HepG2 (cell line): ENCODE measurements at regions not wholly inside any gene's neighbourhood (a gene's known extent, or its start where the extent isn't known, plus 50 kb on each side); places are given as distances from the start of the nearest gene placed in this dataset.

Source experiments
- ATAC-seq: fragments of 200-7000 bp; cut with Tn5 transposase; 3 replicates; pipeline ENCODE4 v1.9.1; 2020; ENCODE audit warnings: mild to moderate bottlenecking, moderate library complexity
- BruUV-seq: library from RNA; stranded (reverse); fragments of 400-500 nt; replicated peaks from 2 replicates; lab custom pipeline; 2021; lab: Mats Ljungman, UMichigan
- CTCF ChIA-PET: fragments of 300-600 bp; formaldehyde crosslinking; extraction: SDS; loops from one replicate; lab custom pipeline; 2021; ENCODE audit warnings: low total read pairs, inconsistent platforms, low intra/inter-chr PET ratio; lab: Yijun Ruan, JAX
- POLR2A ChIA-PET: fragments of 350-600 bp; sonication (Branson Sonifier 250); formaldehyde crosslinking; loops from one replicate; lab custom pipeline; 2020; ENCODE audit warnings: antibody characterized with exemption, inconsistent platforms; lab: Yijun Ruan, JAX
- DNase-seq: peaks from one replicate; pipeline ENCODE4 v3.0.0-alpha.2; 2015; ENCODE audit warnings: low spot score
- FAIRE-seq: peaks from 3 replicates; lab custom pipeline; 2011; peaks lifted over from hg19 to GRCh38; lab: Jason Lieb, UNC
- H2AFZ ChIP-seq: one replicate; pipeline ENCODE4 v1.6.1; 2011; ENCODE audit warnings: low read length, inconsistent platforms
- H3K27ac ChIP-seq: fragments of 300-600 bp; 3 replicates; pipeline ENCODE4 v1.8.0; 2011; ENCODE audit warnings: mixed run types, mild to moderate bottlenecking, mixed read lengths, low read length, inconsistent platforms; ENCODE audit not compliant: insufficient read depth; ENCODE audit errors: extremely low read length
- H3K27me3 ChIP-seq, 2 experiments: fragments of 200-600 bp in 1 of 2; 2 replicates in 1 of 2; 3 replicates in 1 of 2; pipeline versions ENCODE4 v1.6.0 to v1.8.0; 2011; ENCODE audit warnings: low read length in 2 of 2, mild to moderate bottlenecking in 2 of 2, moderate library complexity in 2 of 2, inconsistent platforms in 1 of 2; ENCODE audit not compliant: insufficient read depth in 2 of 2, control insufficient read depth in 1 of 2
- H3K36me3 ChIP-seq, 2 experiments: fragments of 200-600 bp in 1 of 2; replicated peaks in 1 of 2; 2 replicates in 1 of 2; 3 replicates in 1 of 2; pipeline versions ENCODE4 v1.5.1 to v1.8.0; 2011; ENCODE audit warnings: low read length in 2 of 2, inconsistent platforms in 1 of 2; ENCODE audit not compliant: insufficient read depth in 2 of 2, control insufficient read depth in 1 of 2
- H3K4me1 ChIP-seq: 2 replicates; pipeline ENCODE4 v1.5.1; 2012; ENCODE audit warnings: low read length, inconsistent platforms; ENCODE audit not compliant: insufficient read depth
- H3K4me2 ChIP-seq: 2 replicates; pipeline ENCODE4 v1.6.0; 2011; ENCODE audit warnings: low read depth, low read length, inconsistent platforms
- H3K4me3 ChIP-seq, 3 experiments: fragments of 200-600 bp in 1 of 3; sonication (generic), shearing (Covaris generic) in 1 of 3; replicated peaks in 1 of 3; 2 replicates each; pipeline ENCODE4 v1.5.1; 2011 to 2016; ENCODE audit warnings: low read length in 3 of 3, inconsistent platforms in 2 of 3, low read depth in 2 of 3, mild to moderate bottlenecking in 2 of 3, control low read depth in 1 of 3, mixed read lengths in 1 of 3; ENCODE audit not compliant: insufficient read depth in 1 of 3
- H3K79me2 ChIP-seq: one replicate; pipeline ENCODE4 v1.6.1; 2011; ENCODE audit warnings: low read length, inconsistent platforms; ENCODE audit not compliant: insufficient read depth
- H3K9ac ChIP-seq: 2 replicates; pipeline ENCODE4 v1.6.0; 2011; ENCODE audit warnings: mild to moderate bottlenecking, low read depth, low read length, inconsistent platforms; ENCODE audit not compliant: insufficient read depth
- H3K9me3 ChIP-seq: 2 replicates; pipeline ENCODE4 v1.5.1; 2012; ENCODE audit warnings: mild to moderate bottlenecking, low read length
- H4K20me1 ChIP-seq: 2 replicates; pipeline ENCODE4 v1.6.0; 2011; ENCODE audit warnings: inconsistent platforms, mild to moderate bottlenecking, low read length, moderate library complexity; ENCODE audit not compliant: insufficient read depth
- EP300 ChIP-seq, 3 experiments: sonication (generic) in 1 of 3; formaldehyde crosslinking in 1 of 3; IDR thresholded peaks; 2 replicates each; pipeline versions ENCODE4 v1.5.1 to v1.6.1; 2011 to 2020; ENCODE audit warnings: low read depth in 2 of 3, low read length in 2 of 3, borderline replicate concordance in 1 of 3, improper control_type of control experiment in 1 of 3, mild to moderate bottlenecking in 1 of 3, missing genetic modification reagents in 1 of 3, moderate library complexity in 1 of 3
- NBN ChIP-seq: fragments of 450-650 bp; conservative IDR thresholded peaks from 2 replicates; pipeline ENCODE4 v1.6.1; 2017
- TAF15 ChIP-seq: fragments of 200-400 bp; formaldehyde crosslinking; IDR thresholded peaks from one replicate; pipeline ENCODE4 v1.6.1; 2018; ENCODE audit warnings: mild to moderate bottlenecking, low read depth, low read length; ENCODE audit not compliant: poor library complexity, severe bottlenecking
- WIZ ChIP-seq: sonication (generic); formaldehyde crosslinking; IDR thresholded peaks from 2 replicates; pipeline ENCODE4 v1.5.1; 2020; ENCODE audit warnings: mild to moderate bottlenecking, missing genetic modification reagents
- ZFX ChIP-seq: sonication (generic); formaldehyde crosslinking; IDR thresholded peaks from 2 replicates; pipeline ENCODE4 v1.4.0; 2020; ENCODE audit warnings: mild to moderate bottlenecking, low read depth, missing genetic modification reagents, moderate library complexity
- ZMYM4 ChIP-seq: sonication (generic); formaldehyde crosslinking; IDR thresholded peaks from 2 replicates; pipeline ENCODE4 v1.8.1; 2023; ENCODE audit warnings: mild to moderate bottlenecking, missing genetic modification reagents
- ZNF3 ChIP-seq: IDR thresholded peaks from 2 replicates; pipeline ENCODE4 v1.7.0; 2017; ENCODE audit warnings: inconsistent platforms
- ZNF329 ChIP-seq: sonication (generic); formaldehyde crosslinking; IDR thresholded peaks from 2 replicates; pipeline ENCODE4 v1.9.0; 2021; ENCODE audit warnings: low read depth, mild to moderate bottlenecking, missing genetic modification reagents
- ZNF44 ChIP-seq: sonication (generic); formaldehyde crosslinking; IDR thresholded peaks from 2 replicates; pipeline ENCODE4 v1.5.1; 2020; ENCODE audit warnings: mild to moderate bottlenecking, missing genetic modification reagents
- ZNF605 ChIP-seq: sonication (generic); formaldehyde crosslinking; IDR thresholded peaks from 2 replicates; pipeline ENCODE4 v1.8.0; 2022; ENCODE audit warnings: mild to moderate bottlenecking, missing genetic modification reagents
- ZNF678 ChIP-seq: sonication (generic); formaldehyde crosslinking; IDR thresholded peaks from 2 replicates; pipeline ENCODE4 v1.4.0; 2020; ENCODE audit warnings: mild to moderate bottlenecking, missing genetic modification reagents
- ZNF816 ChIP-seq: sonication (generic); formaldehyde crosslinking; IDR thresholded peaks from 2 replicates; pipeline ENCODE4 v1.8.0; 2022; ENCODE audit warnings: missing genetic modification reagents, mild to moderate bottlenecking, borderline replicate concordance
- WGBS: methylation state at CpG from one replicate; pipeline ENCODE4 v1.1.6; 2017; ENCODE audit warnings: low lambda C conversion rate; 5-methylcytosine and 5-hydroxymethylcytosine counted together
- in situ Hi-C: cut with HindIII; loops from 2 replicates; pipeline ENCODE4 v1.10.0; 2017; ENCODE audit warnings: low pct_unique_long_range_greater_than_20kb; ENCODE audit not compliant: extremely low pct_ligation_motif_present
- intact Hi-C: fragments of 100-400 bp; cut with micrococcal nuclease; formaldehyde crosslinking; loops from one replicate; pipeline ENCODE4 v1.10.0; 2022; ENCODE audit not compliant: unreplicated experiment
- TF ChIP-seq, protein P1 (sequence below): sonication (generic); formaldehyde crosslinking; IDR thresholded peaks from 2 replicates; pipeline ENCODE4 v1.4.0; 2020; ENCODE audit warnings: low read depth, missing genetic modification reagents
- TF ChIP-seq, protein P2 (sequence below): sonication (generic); formaldehyde crosslinking; IDR thresholded peaks from 2 replicates; pipeline ENCODE4 v1.5.1; 2020; ENCODE audit warnings: mild to moderate bottlenecking, missing genetic modification reagents, borderline replicate concordance
- TF ChIP-seq, protein P3 (sequence below): sonication (generic); formaldehyde crosslinking; IDR thresholded peaks from 2 replicates; pipeline ENCODE4 v1.4.0; 2020; ENCODE audit warnings: missing genetic modification reagents

DNA sequence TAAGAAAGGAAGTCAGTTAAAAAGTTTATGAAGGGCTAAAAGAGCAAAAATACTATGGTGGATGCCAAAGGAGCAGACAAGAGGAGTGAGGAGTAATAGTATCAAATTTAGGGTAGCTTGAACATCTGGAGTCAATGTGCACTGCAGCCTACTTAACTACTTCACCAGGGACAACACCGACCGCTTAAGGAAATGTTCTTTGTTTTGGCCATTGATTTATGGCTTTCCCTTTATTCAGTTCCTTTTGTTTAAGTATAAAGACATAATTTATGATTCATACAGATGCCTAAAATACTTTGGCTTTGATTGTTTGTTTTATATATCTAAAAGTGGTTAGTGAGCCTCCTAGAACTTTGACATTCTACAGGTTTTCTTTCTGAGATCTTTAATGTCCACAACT lies 276.3 kb upstream of the PRR20A start (continued):
- TF ChIP-seq, protein P1, sequence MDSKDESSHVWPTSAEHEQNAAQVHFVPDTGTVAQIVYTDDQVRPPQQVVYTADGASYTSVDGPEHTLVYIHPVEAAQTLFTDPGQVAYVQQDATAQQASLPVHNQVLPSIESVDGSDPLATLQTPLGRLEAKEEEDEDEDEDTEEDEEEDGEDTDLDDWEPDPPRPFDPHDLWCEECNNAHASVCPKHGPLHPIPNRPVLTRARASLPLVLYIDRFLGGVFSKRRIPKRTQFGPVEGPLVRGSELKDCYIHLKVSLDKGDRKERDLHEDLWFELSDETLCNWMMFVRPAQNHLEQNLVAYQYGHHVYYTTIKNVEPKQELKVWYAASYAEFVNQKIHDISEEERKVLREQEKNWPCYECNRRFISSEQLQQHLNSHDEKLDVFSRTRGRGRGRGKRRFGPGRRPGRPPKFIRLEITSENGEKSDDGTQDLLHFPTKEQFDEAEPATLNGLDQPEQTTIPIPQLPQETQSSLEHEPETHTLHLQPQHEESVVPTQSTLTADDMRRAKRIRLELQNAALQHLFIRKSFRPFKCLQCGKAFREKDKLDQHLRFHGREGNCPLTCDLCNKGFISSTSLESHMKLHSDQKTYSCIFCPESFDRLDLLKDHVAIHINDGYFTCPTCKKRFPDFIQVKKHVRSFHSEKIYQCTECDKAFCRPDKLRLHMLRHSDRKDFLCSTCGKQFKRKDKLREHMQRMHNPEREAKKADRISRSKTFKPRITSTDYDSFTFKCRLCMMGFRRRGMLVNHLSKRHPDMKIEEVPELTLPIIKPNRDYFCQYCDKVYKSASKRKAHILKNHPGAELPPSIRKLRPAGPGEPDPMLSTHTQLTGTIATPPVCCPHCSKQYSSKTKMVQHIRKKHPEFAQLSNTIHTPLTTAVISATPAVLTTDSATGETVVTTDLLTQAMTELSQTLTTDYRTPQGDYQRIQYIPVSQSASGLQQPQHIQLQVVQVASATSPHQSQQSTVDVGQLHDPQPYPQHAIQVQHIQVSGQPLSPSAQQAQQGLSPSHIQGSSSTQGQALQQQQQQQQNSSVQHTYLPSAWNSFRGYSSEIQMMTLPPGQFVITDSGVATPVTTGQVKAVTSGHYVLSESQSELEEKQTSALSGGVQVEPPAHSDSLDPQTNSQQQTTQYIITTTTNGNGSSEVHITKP: no peak
- TF ChIP-seq WIZ (CRISPR knock-in tag) (no peak), ZNF605 (CRISPR knock-in tag) (no peak), ZFX (CRISPR knock-in tag) (no peak)
- TF ChIP-seq, protein P2, sequence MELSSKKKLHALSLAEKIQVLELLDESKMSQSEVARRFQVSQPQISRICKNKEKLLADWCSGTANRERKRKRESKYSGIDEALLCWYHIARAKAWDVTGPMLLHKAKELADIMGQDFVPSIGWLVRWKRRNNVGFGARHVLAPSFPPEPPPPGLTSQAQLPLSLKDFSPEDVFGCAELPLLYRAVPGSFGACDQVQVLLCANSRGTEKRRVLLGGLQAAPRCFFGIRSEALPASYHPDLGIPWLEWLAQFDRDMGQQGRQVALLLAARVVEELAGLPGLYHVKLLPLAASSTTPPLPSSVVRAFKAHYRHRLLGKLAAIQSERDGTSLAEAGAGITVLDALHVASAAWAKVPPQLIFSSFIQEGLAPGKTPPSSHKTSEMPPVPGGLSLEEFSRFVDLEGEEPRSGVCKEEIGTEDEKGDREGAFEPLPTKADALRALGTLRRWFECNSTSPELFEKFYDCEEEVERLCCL: no peak

DNA sequence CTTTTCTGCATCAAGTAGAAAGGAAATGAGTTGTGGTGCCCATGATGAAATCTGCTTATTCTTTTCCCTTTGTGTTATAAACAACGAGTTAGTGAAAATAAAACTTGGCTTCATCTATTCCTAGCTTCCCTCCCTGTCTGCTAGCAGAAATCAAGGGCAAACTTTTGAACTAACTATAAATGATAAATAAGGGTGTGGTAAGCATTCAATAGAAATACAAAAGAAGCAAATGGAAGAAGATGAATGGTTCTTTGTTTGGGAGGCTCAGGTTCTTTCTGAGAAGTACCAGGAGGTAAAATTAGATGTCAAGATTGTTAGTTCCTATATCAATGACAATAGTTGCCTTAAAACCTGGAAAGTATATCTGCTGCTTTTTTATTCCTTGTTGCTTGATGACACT lies 275.3 kb upstream of the PRR20A start:
- Histone ChIP-seq H3K4me3 (no peak overlapping the region), H2AFZ (no peak overlapping the region), H3K36me3 (no peaks in the 10 kb centered on the region), H3K9me3 (peaks cover 54% of the 10 kb centered on the region), H3K27ac (no peak overlapping the region), H3K9ac (no peak overlapping the region), H4K20me1 (no peaks in the 10 kb centered on the region), H3K79me2 (no peaks in the 10 kb centered on the region), H3K27me3 (no peaks in the 10 kb centered on the region), H3K4me2 (no peak overlapping the region), H3K4me1 (no peaks in the 10 kb centered on the region)
- ChIA-PET CTCF (no interaction called here), POLR2A (no interaction called here)
- BruUV-seq: no TSS peak
- FAIRE-seq (no peak), DNase-seq (no peak), ATAC-seq (no peak)
- TF ChIP-seq TAF15: no peak
- no peak for TF ChIP-seq ZNF44 (CRISPR knock-in tag)
- TF ChIP-seq ZMYM4 (CRISPR knock-in tag): no peak
- no peak for TF ChIP-seq ZNF816
- TF ChIP-seq NBN: no peak
- TF ChIP-seq, protein P3, sequence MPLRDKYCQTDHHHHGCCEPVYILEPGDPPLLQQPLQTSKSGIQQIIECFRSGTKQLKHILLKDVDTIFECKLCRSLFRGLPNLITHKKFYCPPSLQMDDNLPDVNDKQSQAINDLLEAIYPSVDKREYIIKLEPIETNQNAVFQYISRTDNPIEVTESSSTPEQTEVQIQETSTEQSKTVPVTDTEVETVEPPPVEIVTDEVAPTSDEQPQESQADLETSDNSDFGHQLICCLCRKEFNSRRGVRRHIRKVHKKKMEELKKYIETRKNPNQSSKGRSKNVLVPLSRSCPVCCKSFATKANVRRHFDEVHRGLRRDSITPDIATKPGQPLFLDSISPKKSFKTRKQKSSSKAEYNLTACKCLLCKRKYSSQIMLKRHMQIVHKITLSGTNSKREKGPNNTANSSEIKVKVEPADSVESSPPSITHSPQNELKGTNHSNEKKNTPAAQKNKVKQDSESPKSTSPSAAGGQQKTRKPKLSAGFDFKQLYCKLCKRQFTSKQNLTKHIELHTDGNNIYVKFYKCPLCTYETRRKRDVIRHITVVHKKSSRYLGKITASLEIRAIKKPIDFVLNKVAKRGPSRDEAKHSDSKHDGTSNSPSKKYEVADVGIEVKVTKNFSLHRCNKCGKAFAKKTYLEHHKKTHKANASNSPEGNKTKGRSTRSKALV (CRISPR knock-in tag): no peak
- TF ChIP-seq ZNF329 (CRISPR knock-in tag): no peak
- TF ChIP-seq ZNF678: no peak
- TF ChIP-seq EP300 (IDR thresholded peaks at IDR 0.05; ENCODE audit: low read depth in 2 of 2, low read length in 2 of 2): no peak
- no peak for TF ChIP-seq EP300 (CRISPR knock-in tag; IDR thresholded peaks at IDR 0.05; ENCODE audit: borderline replicate concordance)
- no peak for TF ChIP-seq ZNF3
- in situ Hi-C loops (no loop called here), intact Hi-C loops (no loop called here)
- WGBS: 0% methylated on average over 1 of the region's 1 CpG
